DMS53 treated with DMSO at 0.1 percent for 48 hours (cell line): ENCODE measurements at regions not wholly inside any gene's neighbourhood (a gene's known extent, or its start where the extent isn't known, plus 50 kb on each side); places are given as distances from the start of the nearest gene placed in this dataset.

Source experiments
- DNase-seq: peaks from one replicate; lab custom pipeline; 2025; ENCODE audit not compliant: unreplicated experiment; lab: John Stamatoyannopoulos, UW

DNA sequence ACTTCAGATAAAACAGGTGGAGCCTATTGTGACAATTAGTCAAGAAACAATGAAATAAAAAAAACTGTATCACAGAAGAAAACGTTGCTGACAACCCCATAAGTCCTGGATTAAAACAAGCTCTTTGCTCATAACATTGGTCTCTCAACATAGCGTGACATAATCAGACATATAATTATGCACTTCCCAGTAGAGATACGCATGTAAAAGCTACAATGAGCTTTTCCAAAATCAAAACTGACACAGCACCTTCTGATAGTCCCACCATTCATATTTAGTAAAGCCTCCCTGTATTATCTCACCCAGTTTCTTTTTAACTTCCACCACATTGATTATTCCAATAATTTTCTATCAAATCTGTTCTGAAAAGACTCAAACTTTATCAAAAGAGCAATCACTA is 372.1 kb upstream of the SMIM31 start:
- no peak for DNase-seq

GRCh38 chr4:164383058-164383357 is 370.9 kb upstream of the SMIM31 start:
- no peak for DNase-seq

GRCh38 chr4:164383358-164384220 is 370.3 kb upstream of the SMIM31 start:
- DNase-seq, result peak; percentile 48

GRCh38 chr4:164384416-164384815 is 369.5 kb upstream of the SMIM31 start:
- no peak for DNase-seq

- no peak for DNase-seq
Measured at GRCh38 chr4:164396439-164396838, 357.5 kb upstream of the SMIM31 start.

- DNase-seq, result no peak
Measured at GRCh38 chr4:164402554-164402953, 351.4 kb upstream of the SMIM31 start.

DNA sequence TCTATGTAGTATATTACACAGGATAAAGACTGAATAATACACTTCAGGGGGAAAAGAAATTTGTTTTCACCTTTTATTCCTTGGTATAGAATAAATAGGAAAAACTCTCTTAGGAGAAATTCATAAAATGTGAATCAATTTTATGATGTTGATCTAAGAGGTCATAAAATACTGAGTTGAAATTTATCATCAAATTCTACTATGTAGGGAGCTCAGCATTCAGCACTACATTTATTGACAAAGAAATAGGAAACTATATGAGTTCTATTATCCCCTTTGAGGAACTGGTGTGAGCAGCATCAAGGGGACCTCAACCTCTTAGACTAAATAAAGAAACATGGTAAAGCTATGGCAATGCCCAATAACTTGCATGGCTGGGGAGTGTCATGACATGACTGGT is 348.2 kb upstream of the SMIM31 start:
- no peak for DNase-seq

DNA sequence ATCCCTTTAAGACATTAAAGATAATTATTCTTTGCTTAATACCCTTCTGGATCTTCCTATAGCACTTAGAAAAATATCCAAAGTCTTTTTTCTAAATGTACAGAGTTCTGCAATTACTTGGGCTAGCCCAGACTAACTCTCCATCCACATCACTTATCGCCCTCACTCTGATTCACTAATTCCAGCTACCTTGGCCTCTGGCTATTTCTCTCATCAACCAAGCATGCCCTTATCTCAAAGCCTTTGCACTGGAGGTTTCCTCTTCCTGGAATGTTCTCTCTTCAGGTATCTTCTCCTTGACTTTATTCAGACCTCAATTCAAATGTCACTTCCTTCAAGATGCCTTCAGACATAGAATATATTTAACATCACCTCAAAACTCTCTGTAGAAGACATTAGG is 345.1 kb upstream of the SMIM31 start:
- DNase-seq, result no peak

DNA sequence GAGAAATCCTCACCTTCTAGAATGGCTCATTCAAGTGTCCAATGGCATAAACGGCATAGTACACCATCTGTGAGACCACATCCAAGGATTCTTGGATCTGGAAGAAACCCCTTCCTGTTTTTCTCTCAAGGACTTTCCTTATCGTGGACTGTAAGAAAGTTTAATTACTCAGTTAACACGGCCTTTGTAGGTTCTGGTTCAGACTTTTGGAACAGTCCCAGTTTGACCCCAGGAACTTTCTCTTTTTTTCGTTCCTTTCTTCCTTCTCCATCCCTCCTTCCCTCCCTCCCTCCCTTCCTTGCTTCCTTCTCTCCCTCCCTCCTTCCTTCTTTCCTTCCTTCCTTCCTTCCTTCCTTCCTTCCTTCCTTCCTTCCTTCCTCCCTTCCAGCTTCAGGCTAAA is 343.5 kb upstream of the SMIM31 start:
- no peak for DNase-seq

DNA sequence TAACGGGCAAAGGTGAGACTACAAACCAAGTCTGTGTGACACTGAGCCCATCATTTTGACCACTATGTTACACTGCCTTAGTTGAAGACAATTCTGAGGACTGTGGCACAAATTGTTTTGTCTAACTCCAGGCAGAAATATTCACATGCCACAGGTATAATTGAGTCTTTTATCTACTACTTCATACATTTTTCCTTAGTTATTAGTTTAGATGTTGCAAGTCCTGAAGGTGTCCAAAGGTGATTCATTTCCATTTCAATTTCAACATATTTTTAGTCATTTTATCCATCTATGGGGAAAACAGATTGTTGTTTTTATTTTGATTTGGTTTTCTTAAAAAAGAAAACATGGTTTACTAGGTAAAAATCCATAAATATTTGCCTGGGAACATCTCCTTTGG is 341.7 kb upstream of the SMIM31 start:
- no peak for DNase-seq

GRCh38 chr4:164413743-164414142 is 340.2 kb upstream of the SMIM31 start:
- DNase-seq, result no peak

- DNase-seq, result no peak
Measured at GRCh38 chr4:164423819-164424218, 330.1 kb upstream of the SMIM31 start.

DNA sequence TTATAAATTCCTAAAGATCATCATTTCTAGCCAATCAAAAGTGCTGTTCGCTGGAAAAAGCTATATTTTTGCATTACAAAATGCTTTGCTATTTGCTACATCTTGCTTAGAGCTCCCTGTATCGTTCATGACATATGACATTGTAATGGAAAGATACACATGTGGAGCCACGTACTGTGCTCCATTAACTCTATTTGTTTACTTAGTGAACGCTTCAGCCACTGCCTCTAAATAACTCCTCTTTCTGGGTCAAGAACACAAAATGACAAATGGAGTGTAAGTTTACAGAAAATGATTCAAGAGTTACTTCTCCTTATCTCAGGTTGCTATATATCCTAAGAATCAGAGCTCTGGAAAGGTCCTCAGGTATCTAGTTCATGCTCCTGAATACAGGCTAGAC is 329.1 kb upstream of the SMIM31 start:
- DNase-seq, result no peak

GRCh38 chr4:164428561-164428960 is 325.4 kb upstream of the SMIM31 start:
- no peak for DNase-seq

GRCh38 chr4:164438321-164438720 is 315.6 kb upstream of the SMIM31 start:
- no peak for DNase-seq

GRCh38 chr4:164439037-164439436 is 314.9 kb upstream of the SMIM31 start:
- no peak for DNase-seq

DNA sequence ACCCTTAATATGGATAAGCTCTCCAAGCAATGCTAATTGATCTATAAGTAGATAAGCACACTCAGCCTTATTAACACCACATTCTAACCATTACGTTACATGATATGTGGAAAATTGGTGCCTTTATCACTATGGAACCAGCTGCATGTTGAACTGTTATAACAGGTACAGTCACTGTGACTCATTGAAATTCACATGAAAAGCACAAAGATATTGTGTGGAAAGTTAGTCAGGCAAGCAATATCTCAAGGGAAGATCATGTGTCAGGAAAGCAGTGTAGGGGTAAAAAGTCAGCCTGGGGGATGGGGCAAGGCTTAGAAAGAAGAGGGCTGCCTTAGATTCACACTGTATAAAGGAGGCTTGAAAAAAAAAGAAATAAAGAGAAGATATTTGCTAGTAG is 313.7 kb upstream of the SMIM31 start:
- DNase-seq, result no peak

DNA sequence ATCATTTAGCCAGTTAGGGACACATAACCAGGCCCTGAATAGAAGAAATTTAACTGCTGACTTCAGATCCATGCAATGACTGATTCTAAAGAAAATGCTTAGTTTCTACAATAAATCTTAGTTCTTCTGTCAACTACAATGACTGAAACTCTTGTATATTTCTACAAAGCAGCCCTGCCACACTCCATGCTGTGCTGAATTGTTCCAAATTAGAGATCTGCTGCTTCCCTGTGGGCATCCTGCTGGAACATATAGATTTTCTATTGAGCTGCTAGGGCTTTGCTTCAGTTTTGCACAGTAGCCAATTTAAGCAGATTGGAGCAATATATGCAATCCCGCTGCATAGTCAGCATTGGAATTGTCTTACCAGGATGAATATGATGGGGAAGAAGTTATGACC is 312.8 kb upstream of the SMIM31 start:
- no peak for DNase-seq

GRCh38 chr4:164442180-164442579 is 311.8 kb upstream of the SMIM31 start:
- peak; percentile 45 for DNase-seq

- DNase-seq, result peak; percentile 14
Measured at GRCh38 chr4:164446516-164446915, 307.4 kb upstream of the SMIM31 start.

DNA sequence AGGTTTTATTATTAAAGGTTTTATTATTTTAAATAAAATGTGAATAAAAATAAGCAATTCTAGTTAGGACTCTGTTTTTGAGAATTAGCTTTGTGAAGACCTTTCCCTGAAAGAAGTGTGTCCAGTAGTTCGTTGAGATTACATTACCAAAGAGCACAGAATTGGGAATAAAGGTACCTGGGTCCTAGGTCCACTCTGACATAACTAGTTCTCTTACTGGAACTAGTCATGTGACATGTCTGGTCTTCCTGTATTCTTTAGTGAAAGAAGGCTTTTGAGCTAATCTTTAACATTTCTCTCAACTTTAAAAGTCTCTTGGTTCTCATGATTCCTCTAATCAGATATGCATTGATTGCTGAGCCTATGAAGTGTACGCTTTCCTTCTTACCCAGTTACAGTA is 292.0 kb upstream of the SMIM31 start:
- no peak for DNase-seq

DNA sequence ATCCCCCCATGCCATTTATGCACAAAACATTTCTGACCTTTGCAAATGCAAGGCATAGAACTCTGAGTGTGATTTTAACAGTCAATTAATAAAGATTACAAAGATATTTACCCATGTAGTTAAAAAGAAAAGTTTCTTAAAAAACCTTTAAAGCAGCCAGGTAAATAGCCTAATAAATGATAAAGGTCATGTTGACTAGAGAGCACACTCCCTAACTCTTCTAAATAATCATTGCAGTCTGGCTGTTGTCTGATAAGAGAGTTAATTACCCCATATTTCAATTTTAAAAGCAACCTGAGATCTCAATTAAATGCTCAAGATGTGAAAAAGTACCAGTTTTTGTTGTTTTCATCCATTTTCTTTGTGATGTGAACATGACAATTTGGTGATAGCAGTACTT is 291.5 kb upstream of the SMIM31 start:
- no peak for DNase-seq

- no peak for DNase-seq
Measured at GRCh38 chr4:164464313-164464712, 289.6 kb upstream of the SMIM31 start.
